22Rv1 (cell line): ENCODE measurements at regions not wholly inside any gene's neighbourhood (a gene's known extent, or its start where the extent isn't known, plus 50 kb on each side); places are given as distances from the start of the nearest gene placed in this dataset.
"Not testable (repeated sequence)": the region's sequence is repeated elsewhere in the genome, so short reads cannot be mapped to it uniquely, and the experiment has no call there.

ENCODE experiments used
- H3K27ac ChIP-seq: fragments of 450-650 bp; 2 replicates; pipeline ENCODE4 v1.5.1; 2017
- ZFX ChIP-seq: fragments of 450-650 bp; IDR thresholded peaks from 2 replicates; pipeline ENCODE4 v1.6.1; 2017; ENCODE audit warnings: antibody characterized with exemption, borderline replicate concordance
- TF ChIP-seq, protein P1 (sequence below): fragments of 450-650 bp; IDR thresholded peaks from 2 replicates; pipeline ENCODE4 v1.5.1; 2017; ENCODE audit warnings: mild to moderate bottlenecking

- H3K27ac ChIP-seq: not testable (repeated sequence)
Observed at GRCh38 chr1:228796945-228797344, 61.7 kb downstream of the RHOU start.

- TF ChIP-seq, protein P1, sequence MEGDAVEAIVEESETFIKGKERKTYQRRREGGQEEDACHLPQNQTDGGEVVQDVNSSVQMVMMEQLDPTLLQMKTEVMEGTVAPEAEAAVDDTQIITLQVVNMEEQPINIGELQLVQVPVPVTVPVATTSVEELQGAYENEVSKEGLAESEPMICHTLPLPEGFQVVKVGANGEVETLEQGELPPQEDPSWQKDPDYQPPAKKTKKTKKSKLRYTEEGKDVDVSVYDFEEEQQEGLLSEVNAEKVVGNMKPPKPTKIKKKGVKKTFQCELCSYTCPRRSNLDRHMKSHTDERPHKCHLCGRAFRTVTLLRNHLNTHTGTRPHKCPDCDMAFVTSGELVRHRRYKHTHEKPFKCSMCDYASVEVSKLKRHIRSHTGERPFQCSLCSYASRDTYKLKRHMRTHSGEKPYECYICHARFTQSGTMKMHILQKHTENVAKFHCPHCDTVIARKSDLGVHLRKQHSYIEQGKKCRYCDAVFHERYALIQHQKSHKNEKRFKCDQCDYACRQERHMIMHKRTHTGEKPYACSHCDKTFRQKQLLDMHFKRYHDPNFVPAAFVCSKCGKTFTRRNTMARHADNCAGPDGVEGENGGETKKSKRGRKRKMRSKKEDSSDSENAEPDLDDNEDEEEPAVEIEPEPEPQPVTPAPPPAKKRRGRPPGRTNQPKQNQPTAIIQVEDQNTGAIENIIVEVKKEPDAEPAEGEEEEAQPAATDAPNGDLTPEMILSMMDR: no peak
- no peak for TF ChIP-seq ZFX
- H3K27ac ChIP-seq: no peak overlapping the region
Observed at GRCh38 chr1:228798035-228798434, 62.8 kb downstream of the RHOU start.

GRCh38 chr1:228798548-228798947, 63.3 kb downstream of the RHOU start:
- TF ChIP-seq ZFX: no peak
- TF ChIP-seq, protein P1: no peak
- no peak overlapping the region for H3K27ac ChIP-seq

GRCh38 chr1:228799924-228800323, 64.6 kb downstream of the RHOU start:
- no peak overlapping the region for H3K27ac ChIP-seq
- TF ChIP-seq, protein P1: no peak
- TF ChIP-seq ZFX: no peak

DNA sequence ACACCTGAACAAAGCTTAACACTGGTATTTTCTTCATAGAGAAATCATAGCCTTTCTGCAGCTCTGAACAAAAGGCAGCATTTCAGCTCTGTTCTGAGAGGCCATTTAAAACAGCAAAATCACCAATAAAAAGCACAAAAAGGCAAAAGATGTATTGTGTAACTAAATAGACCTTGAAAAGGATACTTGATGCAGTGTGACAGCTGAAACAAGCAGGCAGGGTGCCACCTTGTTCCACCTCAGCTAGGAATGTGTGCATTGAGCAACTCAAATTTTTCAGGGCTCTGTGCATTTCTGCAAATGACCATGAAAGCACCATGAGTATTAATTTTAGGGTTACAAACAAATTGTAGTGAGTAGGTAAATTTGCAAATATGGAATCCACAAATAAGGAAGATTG, 65.8 kb downstream of the RHOU start:
- TF ChIP-seq, protein P1: no peak
- no peak for TF ChIP-seq ZFX
- H3K27ac ChIP-seq: no peak overlapping the region

DNA sequence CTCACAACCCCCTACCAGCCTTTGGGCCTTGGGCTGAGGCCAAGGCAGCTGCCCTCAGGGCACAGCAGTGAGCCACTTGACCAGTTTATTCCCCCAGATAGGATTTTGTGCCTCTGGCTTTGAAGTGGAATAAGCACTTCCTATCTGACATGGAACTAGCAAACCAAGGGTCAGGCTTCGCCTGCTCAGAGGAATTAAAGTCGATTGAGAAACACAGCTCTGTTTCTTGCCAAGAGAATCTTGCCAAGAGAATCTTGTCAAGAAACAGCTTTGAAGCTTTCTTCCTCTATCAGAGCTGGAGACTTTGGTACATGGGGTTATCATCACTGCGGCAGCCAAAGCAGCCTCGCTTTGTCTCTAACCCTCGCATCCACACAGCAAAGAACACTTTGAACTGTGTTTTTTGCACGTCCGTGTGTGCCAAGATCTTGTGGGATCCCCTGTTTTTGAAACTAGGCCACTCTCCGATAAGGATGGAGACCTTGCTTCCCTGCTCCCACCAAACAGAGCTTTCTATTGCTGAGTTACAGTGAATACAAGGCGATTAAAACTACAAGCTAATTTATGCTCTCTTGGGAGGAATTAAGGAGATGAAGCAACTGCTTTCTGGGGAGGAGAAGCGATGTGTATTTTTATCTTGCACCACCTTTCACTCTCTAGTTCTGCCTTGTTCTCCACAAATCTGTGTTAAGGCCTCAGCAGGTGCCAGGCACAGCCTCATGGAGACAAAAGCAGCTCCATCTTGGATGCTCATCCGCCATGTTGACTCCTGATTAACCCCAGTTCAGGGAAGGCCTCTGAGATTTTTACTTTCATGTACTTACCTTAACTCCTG, 67.3 kb downstream of the RHOU start:
- TF ChIP-seq, protein P1: no peak
- no peak overlapping the region for H3K27ac ChIP-seq

DNA sequence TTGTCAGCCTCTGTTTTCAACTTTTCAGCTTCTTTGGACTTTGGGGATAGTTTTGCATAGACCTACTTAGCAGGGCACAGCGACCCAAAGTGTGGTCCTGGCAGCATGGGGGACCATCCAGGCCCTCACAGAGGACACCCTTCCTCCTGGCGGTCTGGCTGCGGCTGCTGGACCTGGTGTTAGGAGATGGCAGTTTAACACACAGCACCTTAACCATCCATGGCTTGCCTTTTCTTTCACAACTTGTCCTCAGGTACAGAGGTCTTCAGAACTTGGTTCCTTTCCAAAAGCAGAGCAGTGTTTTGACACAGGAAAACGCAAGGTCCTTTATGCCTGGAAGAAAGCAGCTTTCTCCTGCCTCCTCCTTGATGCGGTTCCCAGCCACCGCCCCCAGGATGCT, 68.1 kb downstream of the RHOU start:
- TF ChIP-seq ZFX: no peak
- TF ChIP-seq, protein P1: no peak
- H3K27ac ChIP-seq: no peak overlapping the region

- no peak overlapping the region for H3K27ac ChIP-seq
- no peak for TF ChIP-seq ZFX
- TF ChIP-seq, protein P1: no peak
Observed at GRCh38 chr1:228804173-228804572, 68.9 kb downstream of the RHOU start.
